ENCODE measurements at regions not wholly inside any gene's neighbourhood (a gene's known extent, or its start where the extent isn't known, plus 50 kb on each side); places are given as distances from the start of the nearest gene placed in this dataset.
"Not testable (repeated sequence)": the region's sequence is repeated elsewhere in the genome, so short reads cannot be mapped to it uniquely, and the experiment has no call there.

GRCh38 chr13:81104035-81104715 lies 763.2 kb upstream of the SPRY2 start:
- Histone ChIP-seq H3K4me1 (ENCODE audit: control insufficient read depth, insufficient read depth, low read length) (no peaks in the 10 kb centered on the region), H3K4me3 (ENCODE audit: low read length) (no peak overlapping the region), H3K27me3 (ENCODE audit: control insufficient read depth, insufficient read depth, low read length) (no peaks in the 10 kb centered on the region), H3K27ac (ENCODE audit: low read length) (no peak overlapping the region), H3K36me3 (ENCODE audit: control insufficient read depth, insufficient read depth, low read length) (no peaks in the 10 kb centered on the region), H3K9me3 (ENCODE audit: control insufficient read depth, insufficient read depth, low read length) (no peaks in the 10 kb centered on the region)
- DNase-seq (ENCODE audit: low read depth, low spot score) = no peak
- WGBS (ENCODE audit: insufficient coverage, insufficient read length) = no CpG with 5 or more reads among the region's 1 CpG

GRCh38 chr13:81102066-81102465 lies 761.1 kb upstream of the SPRY2 start:
- not testable (repeated sequence) for DNase-seq (ENCODE audit: low read depth, low spot score); H3K36me3 ChIP-seq (ENCODE audit: control insufficient read depth, insufficient read depth, low read length); H3K4me3 ChIP-seq (ENCODE audit: low read length); H3K9me3 ChIP-seq (ENCODE audit: control insufficient read depth, insufficient read depth, low read length); H3K4me1 ChIP-seq (ENCODE audit: control insufficient read depth, insufficient read depth, low read length); H3K27ac ChIP-seq (ENCODE audit: low read length); H3K27me3 ChIP-seq (ENCODE audit: control insufficient read depth, insufficient read depth, low read length)
- WGBS (ENCODE audit: insufficient coverage, insufficient read length) = no CpG with 5 or more reads among the region's 27 CpGs

GRCh38 chr13:81089371-81090157 lies 748.6 kb upstream of the SPRY2 start:
- H3K27ac ChIP-seq (ENCODE audit: low read length) = no peak overlapping the region
- no peak overlapping the region for H3K4me3 ChIP-seq (ENCODE audit: low read length)
- H3K36me3 ChIP-seq (ENCODE audit: control insufficient read depth, insufficient read depth, low read length) = no peaks in the 10 kb centered on the region
- no peaks in the 10 kb centered on the region for H3K27me3 ChIP-seq (ENCODE audit: control insufficient read depth, insufficient read depth, low read length)
- no peak for DNase-seq (ENCODE audit: low read depth, low spot score)
- no CpG with 5 or more reads among the region's 4 CpGs for WGBS (ENCODE audit: insufficient coverage, insufficient read length)
- no peaks in the 10 kb centered on the region for H3K4me1 ChIP-seq (ENCODE audit: control insufficient read depth, insufficient read depth, low read length)
- H3K9me3 ChIP-seq (ENCODE audit: control insufficient read depth, insufficient read depth, low read length) = no peaks in the 10 kb centered on the region

- no CpG with 5 or more reads among the region's 2 CpGs for WGBS (ENCODE audit: insufficient coverage, insufficient read length)
- H3K4me3 ChIP-seq (ENCODE audit: low read length) = no peak overlapping the region
Observed at GRCh38 chr13:81080911-81081454, 740.1 kb upstream of the SPRY2 start.

GRCh38 chr13:81078048-81078447 lies 737.1 kb upstream of the SPRY2 start:
- no peak for DNase-seq (ENCODE audit: low read depth, low spot score)
- no peaks in the 10 kb centered on the region for H3K27me3 ChIP-seq (ENCODE audit: control insufficient read depth, insufficient read depth, low read length)
- H3K4me1 ChIP-seq (ENCODE audit: control insufficient read depth, insufficient read depth, low read length) = no peaks in the 10 kb centered on the region
- H3K9me3 ChIP-seq (ENCODE audit: control insufficient read depth, insufficient read depth, low read length) = no peaks in the 10 kb centered on the region
- H3K27ac ChIP-seq (ENCODE audit: low read length) = no peak overlapping the region
- no peaks in the 10 kb centered on the region for H3K36me3 ChIP-seq (ENCODE audit: control insufficient read depth, insufficient read depth, low read length)
- H3K4me3 ChIP-seq (ENCODE audit: low read length) = no peak overlapping the region

More at GRCh38 chr13:81080911-81081454, 740.1 kb upstream of the SPRY2 start:
- no peak overlapping the region for H3K27ac ChIP-seq (ENCODE audit: low read length)
- no peaks in the 10 kb centered on the region for H3K27me3 ChIP-seq (ENCODE audit: control insufficient read depth, insufficient read depth, low read length)
- H3K9me3 ChIP-seq (ENCODE audit: control insufficient read depth, insufficient read depth, low read length) = no peaks in the 10 kb centered on the region
- no peaks in the 10 kb centered on the region for H3K4me1 ChIP-seq (ENCODE audit: control insufficient read depth, insufficient read depth, low read length)
- DNase-seq (ENCODE audit: low read depth, low spot score) = no peak
- H3K36me3 ChIP-seq (ENCODE audit: control insufficient read depth, insufficient read depth, low read length) = no peaks in the 10 kb centered on the region

- H3K9me3 ChIP-seq (ENCODE audit: control insufficient read depth, insufficient read depth, low read length); H3K27ac ChIP-seq (ENCODE audit: low read length); H3K36me3 ChIP-seq (ENCODE audit: control insufficient read depth, insufficient read depth, low read length); H3K4me1 ChIP-seq (ENCODE audit: control insufficient read depth, insufficient read depth, low read length); DNase-seq (ENCODE audit: low read depth, low spot score); H3K4me3 ChIP-seq (ENCODE audit: low read length); H3K27me3 ChIP-seq (ENCODE audit: control insufficient read depth, insufficient read depth, low read length): not testable (repeated sequence)
- WGBS (ENCODE audit: insufficient coverage, insufficient read length) = no CpG with 5 or more reads among the region's 18 CpGs
Observed at GRCh38 chr13:81069822-81070221, 728.9 kb upstream of the SPRY2 start.

- no peaks in the 10 kb centered on the region for H3K27me3 ChIP-seq (ENCODE audit: control insufficient read depth, insufficient read depth, low read length)
- no peaks in the 10 kb centered on the region for H3K4me1 ChIP-seq (ENCODE audit: control insufficient read depth, insufficient read depth, low read length)
- H3K36me3 ChIP-seq (ENCODE audit: control insufficient read depth, insufficient read depth, low read length) = no peaks in the 10 kb centered on the region
- H3K4me3 ChIP-seq (ENCODE audit: low read length) = no peak overlapping the region
- no peak overlapping the region for H3K27ac ChIP-seq (ENCODE audit: low read length)
- H3K9me3 ChIP-seq (ENCODE audit: control insufficient read depth, insufficient read depth, low read length) = no peaks in the 10 kb centered on the region
- 100% methylated on average over 1 of the region's 1 CpG for WGBS (ENCODE audit: insufficient coverage, insufficient read length)
- no peak for DNase-seq (ENCODE audit: low read depth, low spot score)
Observed at GRCh38 chr13:81058916-81059290, 718.0 kb upstream of the SPRY2 start.

GRCh38 chr13:81058211-81058915 lies 717.4 kb upstream of the SPRY2 start:
- Histone ChIP-seq H3K27me3 (ENCODE audit: control insufficient read depth, insufficient read depth, low read length) (no peaks in the 10 kb centered on the region), H3K4me1 (ENCODE audit: control insufficient read depth, insufficient read depth, low read length) (no peaks in the 10 kb centered on the region), H3K36me3 (ENCODE audit: control insufficient read depth, insufficient read depth, low read length) (no peaks in the 10 kb centered on the region), H3K9me3 (ENCODE audit: control insufficient read depth, insufficient read depth, low read length) (no peaks in the 10 kb centered on the region), H3K4me3 (ENCODE audit: low read length) (no peak overlapping the region), H3K27ac (ENCODE audit: low read length) (no peak overlapping the region)
- no peak for DNase-seq (ENCODE audit: low read depth, low spot score)
- WGBS (ENCODE audit: insufficient coverage, insufficient read length) = no CpG with 5 or more reads among the region's 3 CpGs

GRCh38 chr13:81051873-81052272 lies 710.9 kb upstream of the SPRY2 start:
- H3K4me1 ChIP-seq (ENCODE audit: control insufficient read depth, insufficient read depth, low read length) = no peaks in the 10 kb centered on the region
- no peak overlapping the region for H3K4me3 ChIP-seq (ENCODE audit: low read length)
- no peaks in the 10 kb centered on the region for H3K27me3 ChIP-seq (ENCODE audit: control insufficient read depth, insufficient read depth, low read length)
- DNase-seq (ENCODE audit: low read depth, low spot score) = no peak
- no peaks in the 10 kb centered on the region for H3K9me3 ChIP-seq (ENCODE audit: control insufficient read depth, insufficient read depth, low read length)
- H3K36me3 ChIP-seq (ENCODE audit: control insufficient read depth, insufficient read depth, low read length) = no peaks in the 10 kb centered on the region
- H3K27ac ChIP-seq (ENCODE audit: low read length) = no peak overlapping the region

- Histone ChIP-seq H3K4me1 (ENCODE audit: control insufficient read depth, insufficient read depth, low read length) (no peaks in the 10 kb centered on the region), H3K27me3 (ENCODE audit: control insufficient read depth, insufficient read depth, low read length) (no peaks in the 10 kb centered on the region), H3K4me3 (ENCODE audit: low read length) (no peak overlapping the region), H3K27ac (ENCODE audit: low read length) (no peak overlapping the region), H3K36me3 (ENCODE audit: control insufficient read depth, insufficient read depth, low read length) (no peaks in the 10 kb centered on the region), H3K9me3 (ENCODE audit: control insufficient read depth, insufficient read depth, low read length) (no peaks in the 10 kb centered on the region)
- DNase-seq (ENCODE audit: low read depth, low spot score) = no peak
- no CpG with 5 or more reads among the region's 7 CpGs for WGBS (ENCODE audit: insufficient coverage, insufficient read length)
Observed at GRCh38 chr13:81048026-81048461, 707.1 kb upstream of the SPRY2 start.
